Stimulated activated CD4-positive, alpha-beta T cell treated with anti-CD3 and anti-CD28 coated beads, Interleukin-4, amount 100 ng/mL, for 1 hour (primary cell): ENCODE measurements at regions not wholly inside any gene's neighbourhood (a gene's known extent, or its start where the extent isn't known, plus 50 kb on each side); places are given as distances from the start of the nearest gene placed in this dataset.
"Not testable (repeated sequence)": the region's sequence is repeated elsewhere in the genome, so short reads cannot be mapped to it uniquely, and the experiment has no call there.

ENCODE experiments used
- DNase-seq: peaks from one replicate; pipeline ENCODE4 v3.0.0-alpha.2; 2020

- DNase-seq: no peak
Observed at GRCh38 chrX:26581091-26581490, 365.1 kb downstream of the MAGEB5 start.

- no peak for DNase-seq
Observed at GRCh38 chrX:26580021-26580420, 364.1 kb downstream of the MAGEB5 start.

DNA sequence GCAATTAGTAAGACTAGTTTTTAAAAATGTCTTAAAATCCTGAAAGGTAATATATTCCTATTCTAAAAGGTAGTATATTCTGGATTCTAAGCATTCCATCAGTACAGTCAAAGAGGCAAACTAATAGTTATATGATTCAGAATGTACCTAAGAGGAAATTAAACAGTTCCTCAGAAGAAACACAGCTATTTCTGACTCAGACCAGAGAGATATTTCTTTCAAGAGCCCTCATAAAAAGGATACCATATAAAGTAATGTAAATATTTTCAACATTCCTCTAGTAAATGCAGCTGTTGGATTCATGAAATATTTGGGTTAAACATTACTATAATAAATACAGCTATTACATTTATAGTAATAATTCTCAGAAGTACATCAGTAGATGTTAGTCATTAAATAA is 358.3 kb downstream of the MAGEB5 start:
- no peak for DNase-seq

- no peak for DNase-seq
Observed at GRCh38 chrX:26562156-26562555, 346.2 kb downstream of the MAGEB5 start.

GRCh38 chrX:26559855-26560254 is 343.9 kb downstream of the MAGEB5 start:
- no peak for DNase-seq

GRCh38 chrX:26558719-26559386 is 342.9 kb downstream of the MAGEB5 start:
- DNase-seq: no peak

- no peak for DNase-seq
Observed at GRCh38 chrX:26557691-26558321, 341.8 kb downstream of the MAGEB5 start.

DNA sequence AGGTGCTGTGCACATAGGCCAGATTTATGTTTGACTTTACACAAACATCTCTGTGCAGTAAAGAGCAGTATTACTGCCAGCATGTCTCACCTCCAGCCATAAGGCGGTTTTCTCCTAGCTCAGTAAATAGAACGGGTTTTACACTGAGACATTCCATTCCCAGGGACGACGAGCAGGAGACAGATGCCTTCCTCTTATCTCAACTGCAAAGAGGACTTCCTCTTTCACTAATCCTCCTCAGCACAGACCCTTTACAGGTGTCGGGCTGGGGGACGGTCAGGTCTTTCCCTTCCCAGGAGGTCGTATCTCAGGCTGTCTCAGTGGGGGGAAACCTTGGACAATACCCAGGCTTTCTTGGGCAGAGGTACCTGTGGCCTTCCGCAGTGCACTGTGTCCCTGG is 309.8 kb downstream of the MAGEB5 start:
- not testable (repeated sequence) for DNase-seq

DNA sequence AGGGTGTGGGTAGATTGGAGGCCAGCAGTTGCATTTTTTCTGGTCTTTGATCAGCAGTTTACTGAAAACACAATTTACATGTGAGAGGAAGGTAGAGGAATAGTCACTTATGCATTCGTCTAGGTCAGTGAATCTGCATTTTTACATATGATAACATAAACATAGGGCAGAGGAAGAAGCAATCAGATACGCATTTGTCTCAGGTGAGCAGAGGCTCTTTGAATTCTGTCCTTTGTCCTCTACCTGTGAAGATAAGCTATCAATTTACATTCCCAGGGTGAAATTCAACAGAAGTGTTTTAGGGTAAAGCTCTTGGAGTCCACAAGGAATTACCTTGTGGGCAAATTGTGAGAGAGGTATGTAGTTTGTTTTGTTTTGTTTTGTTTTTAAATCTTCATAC is 306.5 kb downstream of the MAGEB5 start:
- no peak for DNase-seq

DNA sequence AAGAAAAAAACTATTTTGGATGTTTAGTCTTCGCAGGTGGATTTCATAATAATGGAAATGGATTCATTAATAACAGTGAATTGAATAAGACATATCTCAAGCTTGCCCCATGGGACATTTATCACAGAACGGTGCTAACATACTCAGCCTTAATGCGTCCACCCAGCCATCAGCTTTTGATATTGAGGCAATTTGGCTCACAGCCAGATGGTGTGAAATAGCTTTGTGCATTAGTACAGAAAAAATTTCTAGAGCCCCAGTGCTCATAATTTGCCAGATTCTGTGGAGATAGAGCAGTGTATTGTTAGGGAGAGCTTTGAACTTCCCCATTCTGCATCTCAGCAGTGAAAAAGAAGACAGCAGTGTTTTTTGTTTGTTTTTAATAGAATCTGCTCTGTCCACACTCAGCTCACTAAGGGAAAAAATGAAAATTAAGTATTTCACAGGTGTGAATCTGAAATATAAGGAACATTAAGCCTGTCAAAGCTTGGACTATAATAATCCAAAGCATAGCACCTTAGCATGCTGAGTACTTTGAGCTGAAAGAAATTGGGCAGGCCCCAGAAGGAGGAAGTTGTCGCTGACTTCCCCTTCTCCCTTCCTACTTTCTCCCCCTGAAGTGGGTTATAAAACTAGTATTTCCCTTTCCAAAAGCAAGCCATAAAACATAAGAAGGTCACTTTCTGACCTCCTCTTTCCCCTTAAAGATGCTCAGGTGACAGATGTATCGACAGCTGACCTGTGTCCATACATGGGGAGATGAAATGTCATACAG is 295.8 kb downstream of the MAGEB5 start:
- no peak for DNase-seq

- no peak for DNase-seq
Observed at GRCh38 chrX:26470941-26471340, 255.0 kb downstream of the MAGEB5 start.

DNA sequence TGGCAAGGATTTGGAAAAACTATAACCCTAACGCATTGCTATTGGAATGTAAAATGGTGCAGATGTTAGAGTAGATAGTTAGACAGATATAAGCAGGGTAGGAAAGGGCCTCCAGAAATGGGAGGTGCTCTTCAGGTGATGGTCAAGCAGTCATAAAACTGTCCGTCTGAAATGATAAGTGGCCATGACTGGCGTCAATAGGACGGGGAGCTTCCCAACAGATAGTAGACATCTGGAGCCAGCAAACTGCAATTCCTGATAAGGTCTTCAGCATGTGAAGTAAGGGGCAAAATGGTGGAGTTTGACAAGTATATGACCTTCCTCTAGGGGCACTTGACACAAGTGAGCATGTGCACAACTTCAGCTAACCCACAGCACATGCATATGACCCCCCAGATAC is 250.4 kb downstream of the MAGEB5 start:
- no peak for DNase-seq

- no peak for DNase-seq
Observed at GRCh38 chrX:26445288-26445687, 229.3 kb downstream of the MAGEB5 start.

DNA sequence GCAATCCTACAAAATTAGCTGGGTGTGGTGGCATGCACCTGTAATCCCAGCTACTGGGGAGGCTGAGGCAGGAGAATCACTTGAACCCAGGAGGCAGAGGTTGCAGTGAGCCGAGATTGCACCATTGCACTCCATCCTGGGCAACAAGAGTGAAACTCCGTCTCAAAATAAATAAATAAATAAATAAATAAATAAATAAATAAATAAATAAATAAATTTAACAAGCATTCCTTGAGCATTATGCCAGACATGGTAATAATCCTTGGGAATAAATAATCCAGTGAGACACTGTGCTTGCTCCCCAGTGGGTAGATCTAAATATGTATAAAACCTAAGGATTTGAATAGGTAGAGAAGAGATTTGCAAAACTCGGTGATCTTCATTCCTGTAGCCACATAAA is 228.4 kb downstream of the MAGEB5 start:
- DNase-seq: not testable (repeated sequence)

GRCh38 chrX:26442340-26442739 is 226.4 kb downstream of the MAGEB5 start:
- DNase-seq: no peak

DNA sequence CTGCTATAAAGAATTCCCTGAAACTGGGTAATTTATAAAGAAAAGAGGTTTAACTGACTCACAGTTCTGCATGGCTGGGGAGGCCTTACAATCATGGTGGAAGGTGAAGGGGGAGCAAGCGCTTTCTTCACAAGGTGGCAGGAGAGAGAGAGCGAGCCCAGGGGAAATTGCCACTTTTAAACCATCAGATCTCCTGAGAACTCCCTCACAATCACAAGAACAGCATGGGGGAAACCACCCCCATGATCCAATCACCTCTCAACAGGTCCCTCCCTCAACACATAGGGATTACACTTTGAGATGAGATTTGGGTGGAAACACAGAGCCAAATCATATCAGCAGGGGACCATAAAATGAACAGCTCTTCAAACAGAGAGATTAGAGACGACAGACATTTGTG is 198.6 kb downstream of the MAGEB5 start:
- no peak for DNase-seq

- DNase-seq: no peak
Observed at GRCh38 chrX:26411045-26411444, 195.1 kb downstream of the MAGEB5 start.

GRCh38 chrX:26409636-26410035 is 193.7 kb downstream of the MAGEB5 start:
- DNase-seq: no peak

- no peak for DNase-seq
Observed at GRCh38 chrX:26387906-26388305, 171.9 kb downstream of the MAGEB5 start.

DNA sequence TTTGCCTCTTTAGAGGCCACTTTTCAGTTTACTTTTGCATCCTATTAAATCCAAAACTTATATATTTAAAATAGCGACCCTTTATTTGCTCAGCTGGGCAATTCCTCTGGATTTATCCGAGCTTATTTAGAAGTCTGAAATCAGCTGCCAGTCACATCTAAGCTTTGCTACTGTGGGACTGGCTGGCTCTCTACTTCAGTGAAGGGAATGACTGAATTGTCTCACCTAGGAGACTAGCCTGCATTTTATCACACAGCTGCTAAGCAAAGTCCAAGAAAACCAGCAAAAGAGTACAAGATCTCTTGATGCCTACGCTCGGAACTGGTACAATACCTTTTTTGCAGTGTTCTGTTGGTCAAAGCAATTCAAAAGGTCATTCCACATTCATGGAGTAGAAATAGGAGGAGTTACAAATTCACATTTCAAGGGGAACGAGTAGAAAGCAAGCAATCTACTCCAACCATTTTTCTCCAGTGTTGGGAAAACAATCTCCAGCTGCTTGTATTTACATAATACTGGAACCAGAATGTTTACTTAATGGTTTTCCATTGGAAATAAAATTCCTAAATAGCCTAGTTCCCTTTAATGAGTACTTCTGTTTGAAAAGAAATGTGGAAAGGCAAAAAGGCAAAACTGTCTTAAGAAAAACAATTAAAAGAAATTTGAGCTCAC is 160.2 kb downstream of the MAGEB5 start:
- no peak for DNase-seq

DNA sequence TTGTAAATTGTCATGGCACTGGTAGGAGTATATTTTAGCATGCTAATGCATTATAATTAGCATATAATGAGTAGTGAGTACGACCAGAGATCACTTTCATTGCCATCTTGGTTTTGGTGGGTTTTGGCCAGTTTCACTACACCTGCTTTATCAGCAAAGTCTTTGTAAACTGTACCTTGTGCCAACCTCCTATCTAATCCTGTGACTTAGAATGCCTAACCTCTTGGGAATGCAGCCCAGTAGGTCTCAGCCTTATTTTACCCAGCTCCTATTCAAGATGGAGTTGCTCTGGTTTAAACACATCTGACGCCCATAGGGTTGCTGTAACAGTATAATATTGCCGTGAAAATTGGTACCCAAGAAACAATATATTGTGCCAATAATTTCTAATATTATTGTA is 159.4 kb downstream of the MAGEB5 start:
- DNase-seq: no peak

GRCh38 chrX:26373829-26374228 is 157.9 kb downstream of the MAGEB5 start:
- no peak for DNase-seq

DNA sequence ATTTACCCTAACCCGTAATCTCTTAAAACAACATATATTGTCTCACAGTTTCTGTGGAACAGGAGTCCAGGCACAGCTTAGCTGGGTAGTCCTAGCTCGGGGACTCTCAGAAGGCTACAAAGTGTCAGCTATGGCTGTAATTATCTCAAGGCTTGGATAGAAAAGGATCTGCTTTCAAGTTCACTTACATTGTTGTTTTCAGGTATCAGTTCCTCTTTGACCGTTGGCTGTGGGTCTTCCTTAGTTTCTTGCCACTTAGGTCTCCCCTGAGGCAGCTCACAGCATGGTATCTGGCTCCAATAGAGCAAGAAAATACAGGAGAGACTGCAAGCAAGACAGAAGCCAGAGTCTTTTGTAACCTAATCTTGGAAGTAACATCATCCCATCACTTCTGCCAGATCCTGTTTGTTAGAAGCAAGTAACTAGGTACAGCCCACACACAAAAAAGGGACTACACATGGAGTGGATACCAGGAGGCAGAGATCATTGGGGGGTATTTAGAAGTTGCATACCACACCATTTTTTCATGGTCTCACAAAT is 137.0 kb downstream of the MAGEB5 start:
- DNase-seq: no peak
